Loucy (cell line): ENCODE measurements at regions not wholly inside any gene's neighbourhood (a gene's known extent, or its start where the extent isn't known, plus 50 kb on each side); places are given as distances from the start of the nearest gene placed in this dataset.

Experiments used
- H2AFZ ChIP-seq: fragments of 200-600 bp; sonication (generic); 2 replicates; pipeline ENCODE4 v1.6.0; 2016; ENCODE audit warnings: antibody characterized with exemption, mild to moderate bottlenecking, low read length, moderate library complexity
- H3F3A ChIP-seq: fragments of 200-600 bp; 2 replicates; pipeline ENCODE4 v1.6.0; 2016; ENCODE audit warnings: antibody characterized with exemption, low read depth, mild to moderate bottlenecking
- H3K27me3 ChIP-seq: fragments of 200-600 bp; sonication (generic); 2 replicates; pipeline ENCODE4 v1.6.1; 2014; ENCODE audit warnings: low read length, mild to moderate bottlenecking; ENCODE audit not compliant: insufficient read depth, poor library complexity, severe bottlenecking
- H3K36me3 ChIP-seq: fragments of 200-600 bp; sonication (generic); 2 replicates; pipeline ENCODE4 v1.6.1; 2016; ENCODE audit warnings: low read length; ENCODE audit not compliant: insufficient read depth
- H3K4me1 ChIP-seq: fragments of 200-600 bp; sonication (generic); 2 replicates; pipeline ENCODE4 v1.5.1; 2014; ENCODE audit warnings: low read length, mild to moderate bottlenecking; ENCODE audit not compliant: insufficient read depth, poor library complexity, severe bottlenecking
- H3K4me2 ChIP-seq: fragments of 200-600 bp; sonication (generic); 2 replicates; pipeline ENCODE4 v1.6.0; 2014; ENCODE audit warnings: antibody characterized with exemption, low read length, low read depth, mild to moderate bottlenecking; ENCODE audit not compliant: poor library complexity, severe bottlenecking
- H3K4me3 ChIP-seq: fragments of 200-600 bp; sonication (generic); 2 replicates; pipeline ENCODE4 v1.5.1; 2014; ENCODE audit warnings: low read length, mild to moderate bottlenecking, mixed read lengths; ENCODE audit not compliant: poor library complexity, severe bottlenecking
- H3K79me2 ChIP-seq: fragments of 200-600 bp; sonication (generic); 2 replicates; pipeline ENCODE4 v1.6.1; 2014; ENCODE audit warnings: low read length; ENCODE audit not compliant: insufficient read depth
- H3K9ac ChIP-seq: fragments of 200-600 bp; sonication (generic); 2 replicates; pipeline ENCODE4 v1.6.0; 2014; ENCODE audit warnings: mild to moderate bottlenecking, low read depth, low read length, moderate library complexity; ENCODE audit not compliant: poor library complexity, severe bottlenecking
- H3K9me2 ChIP-seq: fragments of 200-600 bp; sonication (generic); replicated peaks from 2 replicates; pipeline ENCODE4 v1.6.1; 2016; ENCODE audit warnings: low read depth, low read length, mixed read lengths
- H3K9me3 ChIP-seq: fragments of 200-600 bp; sonication (generic); 2 replicates; pipeline ENCODE4 v1.6.1; 2014; ENCODE audit warnings: mild to moderate bottlenecking, antibody characterized with exemption, low read length, low read depth; ENCODE audit not compliant: insufficient read depth
- H4K20me1 ChIP-seq: fragments of 200-600 bp; sonication (generic); 2 replicates; pipeline ENCODE4 v1.6.0; 2014; ENCODE audit warnings: antibody characterized with exemption, low read length, mild to moderate bottlenecking; ENCODE audit not compliant: insufficient read depth, poor library complexity, severe bottlenecking
- EZH2phosphoT487 ChIP-seq: fragments of 200-600 bp; IDR thresholded peaks from 2 replicates; pipeline ENCODE4 v1.6.1; 2018; ENCODE audit warnings: antibody characterized with exemption, mild to moderate bottlenecking, moderate library complexity, borderline replicate concordance
- TF ChIP-seq, protein P1 (sequence below): fragments of 200-600 bp; sonication (generic); conservative IDR thresholded peaks from 2 replicates; pipeline ENCODE4 v1.5.1; 2014; ENCODE audit warnings: mild to moderate bottlenecking, antibody characterized with exemption, low read length

DNA sequence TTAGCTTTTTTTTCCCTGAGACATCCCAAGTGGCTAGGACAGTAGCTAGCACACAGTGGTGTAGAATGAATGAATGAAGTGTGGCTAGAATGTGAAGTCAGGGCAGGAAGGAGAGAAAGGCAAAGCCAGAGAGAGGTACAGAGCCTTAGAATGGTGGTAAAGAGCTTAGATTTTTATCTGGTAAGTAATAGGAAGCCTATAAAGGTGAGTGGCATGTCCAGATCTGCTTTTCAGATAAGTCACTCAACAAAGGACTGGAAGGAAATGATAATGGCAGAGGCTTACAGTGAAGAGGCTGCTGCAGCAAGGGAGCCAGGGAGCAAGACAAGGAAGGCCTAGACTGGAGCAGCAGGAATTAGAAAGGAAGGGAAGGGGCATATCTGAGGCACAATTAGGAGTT lies 96.0 kb upstream of the PRDM1 start:
- Histone ChIP-seq H3K9ac (no peak overlapping the region), H3K79me2 (no peaks in the 10 kb centered on the region), H3K27me3 (peaks cover 9% of the 10 kb centered on the region), H3F3A (no peaks in the 10 kb centered on the region), H3K36me3 (no peaks in the 10 kb centered on the region), H2AFZ (no peak overlapping the region), H3K4me2 (peak overlapping the region; percentile 19), H3K4me3 (no peak overlapping the region), H3K9me2 (no peaks in the 10 kb centered on the region), H4K20me1 (no peaks in the 10 kb centered on the region), H3K9me3 (no peaks in the 10 kb centered on the region), H3K4me1 (peaks cover 13% of the 10 kb centered on the region)
- TF ChIP-seq EZH2phosphoT487: no peak
- TF ChIP-seq, protein P1, sequence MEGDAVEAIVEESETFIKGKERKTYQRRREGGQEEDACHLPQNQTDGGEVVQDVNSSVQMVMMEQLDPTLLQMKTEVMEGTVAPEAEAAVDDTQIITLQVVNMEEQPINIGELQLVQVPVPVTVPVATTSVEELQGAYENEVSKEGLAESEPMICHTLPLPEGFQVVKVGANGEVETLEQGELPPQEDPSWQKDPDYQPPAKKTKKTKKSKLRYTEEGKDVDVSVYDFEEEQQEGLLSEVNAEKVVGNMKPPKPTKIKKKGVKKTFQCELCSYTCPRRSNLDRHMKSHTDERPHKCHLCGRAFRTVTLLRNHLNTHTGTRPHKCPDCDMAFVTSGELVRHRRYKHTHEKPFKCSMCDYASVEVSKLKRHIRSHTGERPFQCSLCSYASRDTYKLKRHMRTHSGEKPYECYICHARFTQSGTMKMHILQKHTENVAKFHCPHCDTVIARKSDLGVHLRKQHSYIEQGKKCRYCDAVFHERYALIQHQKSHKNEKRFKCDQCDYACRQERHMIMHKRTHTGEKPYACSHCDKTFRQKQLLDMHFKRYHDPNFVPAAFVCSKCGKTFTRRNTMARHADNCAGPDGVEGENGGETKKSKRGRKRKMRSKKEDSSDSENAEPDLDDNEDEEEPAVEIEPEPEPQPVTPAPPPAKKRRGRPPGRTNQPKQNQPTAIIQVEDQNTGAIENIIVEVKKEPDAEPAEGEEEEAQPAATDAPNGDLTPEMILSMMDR: no peak

GRCh38 chr6:105988812-105989577 lies 97.1 kb upstream of the PRDM1 start:
- Histone ChIP-seq H3K9me3 (no peaks in the 10 kb centered on the region), H3K9me2 (no peaks in the 10 kb centered on the region), H3K4me2 (no peak overlapping the region), H3K79me2 (no peaks in the 10 kb centered on the region), H4K20me1 (no peaks in the 10 kb centered on the region), H3K4me3 (no peak overlapping the region), H3K9ac (no peak overlapping the region), H3K36me3 (no peaks in the 10 kb centered on the region), H2AFZ (no peak overlapping the region), H3F3A (no peaks in the 10 kb centered on the region), H3K27me3 (peaks cover 15% of the 10 kb centered on the region), H3K4me1 (peaks cover 13% of the 10 kb centered on the region)
- TF ChIP-seq EZH2phosphoT487: no peak
- TF ChIP-seq, protein P1: no peak

GRCh38 chr6:105988321-105988720 lies 97.8 kb upstream of the PRDM1 start:
- no peaks in the 10 kb centered on the region for H3K9me2 ChIP-seq
- no peaks in the 10 kb centered on the region for H3K79me2 ChIP-seq
- peaks cover 15% of the 10 kb centered on the region for H3K27me3 ChIP-seq
- H3F3A ChIP-seq: no peaks in the 10 kb centered on the region
- no peaks in the 10 kb centered on the region for H3K9me3 ChIP-seq
- no peak overlapping the region for H2AFZ ChIP-seq
- no peak overlapping the region for H3K4me3 ChIP-seq
- no peaks in the 10 kb centered on the region for H4K20me1 ChIP-seq
- no peaks in the 10 kb centered on the region for H3K36me3 ChIP-seq
- no peak overlapping the region for H3K4me2 ChIP-seq
- peaks cover 13% of the 10 kb centered on the region for H3K4me1 ChIP-seq
- TF ChIP-seq EZH2phosphoT487: no peak
- TF ChIP-seq, protein P1: no peak
- no peak overlapping the region for H3K9ac ChIP-seq
